ENCODE measurements at regions not wholly inside any gene's neighbourhood (a gene's known extent, or its start where the extent isn't known, plus 50 kb on each side); places are given as distances from the start of the nearest gene placed in this dataset.
"Not testable (repeated sequence)": the region's sequence is repeated elsewhere in the genome, so short reads cannot be mapped to it uniquely, and the experiment has no call there.

DNA sequence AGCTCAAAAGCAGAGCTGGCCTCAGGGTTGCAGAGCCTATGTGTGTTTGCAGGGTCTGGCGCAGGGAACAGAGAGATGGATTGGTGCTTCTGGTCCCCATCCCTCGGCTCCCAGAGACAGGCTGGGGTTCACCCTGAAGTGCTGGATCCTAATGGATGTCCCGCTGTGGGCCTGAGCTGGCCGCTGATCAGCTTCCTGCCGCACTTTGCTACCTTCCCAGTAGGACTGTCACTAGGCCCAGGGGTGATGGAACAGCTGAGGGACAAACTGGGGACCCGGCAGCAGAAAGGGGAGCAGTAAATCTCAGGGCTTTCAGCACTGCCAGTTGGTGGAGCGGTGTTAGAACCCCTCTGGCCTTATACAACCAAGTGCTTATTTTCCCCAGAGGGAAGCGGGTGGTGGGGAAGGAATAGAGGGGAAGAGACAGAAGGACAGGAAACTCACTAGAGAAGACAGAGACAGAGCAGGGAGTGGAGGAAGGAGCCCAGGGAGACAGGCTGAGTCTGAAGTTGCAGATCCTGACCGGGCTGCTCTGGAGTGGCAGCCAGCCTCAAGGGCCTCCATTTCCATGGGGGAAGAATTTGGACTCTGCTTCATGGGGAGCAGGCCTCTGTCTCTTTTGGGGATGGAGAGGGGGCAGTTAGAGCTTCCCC is 78.6 kb downstream of the MRM1 start:
- DNase-seq (no peak), ATAC-seq (no peak)
- H3K36me3 Mint-ChIP-seq (ENCODE audit: low read depth), result no peaks in the 10 kb centered on the region
- intact Hi-C loops (cut with DNase I, micrococcal nuclease), result no loop called here
- no peak overlapping the region for H3K4me3 Mint-ChIP-seq
- peaks cover 18% of the 10 kb centered on the region for H3K4me1 Mint-ChIP-seq
- no peaks in the 10 kb centered on the region for H3K27me3 Mint-ChIP-seq
- no peaks in the 10 kb centered on the region for H3K9me3 Mint-ChIP-seq (ENCODE audit: low read depth)
- CTCF ChIA-PET, result no interaction called here
- H3K27ac Mint-ChIP-seq, result no peak overlapping the region
- POLR2A ChIA-PET, result no interaction called here

DNA sequence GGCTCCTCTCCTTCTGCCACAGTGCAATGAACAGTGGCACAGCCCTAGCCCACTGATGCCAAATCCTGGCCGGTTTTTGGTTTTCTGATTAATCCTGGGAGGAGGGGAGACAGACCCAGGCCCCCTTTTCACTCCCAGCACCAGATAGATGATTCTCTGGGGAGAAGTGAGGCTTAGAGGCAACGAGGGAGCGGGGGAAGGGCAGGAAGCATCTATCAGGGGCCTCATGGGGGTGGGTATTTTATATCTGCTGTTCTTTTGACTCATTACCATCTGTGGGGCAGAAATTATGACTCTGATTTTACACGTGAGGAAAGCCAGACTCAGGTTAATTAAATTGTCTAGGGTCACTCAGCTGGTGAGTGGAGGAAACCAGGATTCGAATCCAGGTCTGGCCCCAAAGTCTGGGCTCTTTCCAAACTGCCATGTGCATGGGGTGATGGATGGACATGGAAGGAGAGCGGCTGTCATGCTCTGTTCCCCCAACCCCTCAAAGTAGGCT is 79.4 kb downstream of the MRM1 start:
- ATAC-seq, result no peak
- peaks cover 9% of the 10 kb centered on the region for H3K4me1 Mint-ChIP-seq
- no peaks in the 10 kb centered on the region for H3K9me3 Mint-ChIP-seq (ENCODE audit: low read depth)
- POLR2A ChIA-PET, result no interaction called here
- CTCF ChIA-PET, result no interaction called here
- intact Hi-C loops (cut with DNase I, micrococcal nuclease), result no loop called here
- no peak overlapping the region for H3K4me3 Mint-ChIP-seq
- no peaks in the 10 kb centered on the region for H3K27me3 Mint-ChIP-seq
- no peaks in the 10 kb centered on the region for H3K36me3 Mint-ChIP-seq (ENCODE audit: low read depth)
- no peak for DNase-seq
- no peak overlapping the region for H3K27ac Mint-ChIP-seq

DNA sequence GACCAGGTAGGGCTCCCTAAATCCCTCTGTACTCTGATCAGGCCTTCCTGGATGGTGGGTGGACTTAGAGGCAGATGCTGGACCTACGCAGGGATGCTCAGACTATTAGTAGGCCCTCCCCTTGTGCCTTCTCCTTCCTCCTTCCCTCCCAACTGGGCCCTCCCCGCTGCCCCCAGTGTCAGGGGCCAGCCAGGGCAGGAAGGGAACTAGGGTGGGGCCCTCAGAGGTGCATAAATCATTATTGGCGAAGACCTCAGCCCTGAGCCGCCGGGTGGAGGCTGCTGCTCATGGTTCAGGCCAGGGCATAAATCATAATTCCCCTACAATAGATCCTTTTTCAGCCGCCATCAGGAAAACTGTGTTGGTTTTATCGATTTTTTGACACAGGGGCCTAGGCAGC is 81.4 kb downstream of the MRM1 start:
- DNase-seq (no peak), ATAC-seq (no peak)
- no peak overlapping the region for H3K27ac Mint-ChIP-seq
- no peaks in the 10 kb centered on the region for H3K36me3 Mint-ChIP-seq (ENCODE audit: low read depth)
- ChIA-PET POLR2A (no interaction called here), CTCF (no interaction called here)
- no peaks in the 10 kb centered on the region for H3K27me3 Mint-ChIP-seq
- intact Hi-C loops (cut with DNase I, micrococcal nuclease), result no loop called here
- no peaks in the 10 kb centered on the region for H3K9me3 Mint-ChIP-seq (ENCODE audit: low read depth)
- H3K4me1 Mint-ChIP-seq, result no peaks in the 10 kb centered on the region
- no peak overlapping the region for H3K4me3 Mint-ChIP-seq

DNA sequence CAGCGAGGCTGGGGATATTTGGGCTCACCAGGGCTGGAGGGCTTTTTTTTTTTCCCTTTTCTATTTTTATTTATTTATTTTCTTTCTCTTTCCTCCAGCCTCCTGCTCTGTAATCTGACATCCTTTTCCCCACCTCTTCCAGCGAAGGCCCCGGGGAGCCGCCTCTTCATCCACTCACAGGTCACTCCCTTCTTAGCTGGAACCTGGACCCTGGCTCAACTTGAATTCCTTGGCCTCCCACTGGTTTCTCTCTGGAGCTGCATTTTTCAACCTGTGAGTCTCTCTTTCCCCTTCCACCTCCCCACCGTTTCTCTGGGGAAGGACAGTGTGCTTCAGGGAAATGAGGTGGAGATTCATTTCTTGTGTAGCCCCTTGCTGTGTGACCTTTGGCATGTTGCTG is 82.0 kb downstream of the MRM1 start:
- no peaks in the 10 kb centered on the region for H3K9me3 Mint-ChIP-seq (ENCODE audit: low read depth)
- H3K27me3 Mint-ChIP-seq, result no peaks in the 10 kb centered on the region
- no peak overlapping the region for H3K4me3 Mint-ChIP-seq
- POLR2A ChIA-PET, result no interaction called here
- intact Hi-C loops (cut with DNase I, micrococcal nuclease), result no loop called here
- CTCF ChIA-PET, result no interaction called here
- H3K36me3 Mint-ChIP-seq (ENCODE audit: low read depth), result no peaks in the 10 kb centered on the region
- ATAC-seq, result no peak
- no peak for DNase-seq
- no peak overlapping the region for H3K27ac Mint-ChIP-seq
- H3K4me1 Mint-ChIP-seq, result no peaks in the 10 kb centered on the region

DNA sequence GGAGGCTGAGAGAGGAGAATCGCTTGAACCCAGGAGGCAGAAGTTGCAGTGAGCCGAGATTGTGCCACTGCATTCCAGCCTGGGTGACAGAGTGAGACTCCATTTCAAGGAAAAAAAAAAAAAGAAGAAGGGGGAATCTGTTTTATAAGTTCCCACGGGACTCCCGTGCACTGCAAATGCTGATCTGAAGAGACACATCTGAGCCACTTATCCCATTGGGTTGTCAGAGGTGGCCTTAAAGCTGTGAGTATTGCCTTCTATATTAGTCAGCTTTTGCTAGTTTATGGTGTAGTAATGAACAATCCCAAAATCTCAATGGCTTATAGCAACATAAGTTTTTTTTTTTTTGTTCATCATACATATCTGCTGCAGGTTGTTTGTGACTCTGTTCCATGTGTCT is 82.8 kb downstream of the MRM1 start:
- Mint-ChIP-seq H3K27me3 (no peaks in the 10 kb centered on the region), H3K27ac (no peak overlapping the region), H3K9me3 (ENCODE audit: low read depth) (no peaks in the 10 kb centered on the region), H3K4me1 (no peaks in the 10 kb centered on the region), H3K36me3 (ENCODE audit: low read depth) (no peaks in the 10 kb centered on the region), H3K4me3 (no peak overlapping the region)
- intact Hi-C loops (cut with DNase I, micrococcal nuclease), result no loop called here
- no peak for DNase-seq
- ChIA-PET CTCF (interaction anchor here (0.6 kb wide), 1 partner anchor 1762 kb away, joined by 3 read pairs; no protein-coding TSS in a partner anchor), POLR2A (no interaction called here)
- ATAC-seq, result no peak

DNA sequence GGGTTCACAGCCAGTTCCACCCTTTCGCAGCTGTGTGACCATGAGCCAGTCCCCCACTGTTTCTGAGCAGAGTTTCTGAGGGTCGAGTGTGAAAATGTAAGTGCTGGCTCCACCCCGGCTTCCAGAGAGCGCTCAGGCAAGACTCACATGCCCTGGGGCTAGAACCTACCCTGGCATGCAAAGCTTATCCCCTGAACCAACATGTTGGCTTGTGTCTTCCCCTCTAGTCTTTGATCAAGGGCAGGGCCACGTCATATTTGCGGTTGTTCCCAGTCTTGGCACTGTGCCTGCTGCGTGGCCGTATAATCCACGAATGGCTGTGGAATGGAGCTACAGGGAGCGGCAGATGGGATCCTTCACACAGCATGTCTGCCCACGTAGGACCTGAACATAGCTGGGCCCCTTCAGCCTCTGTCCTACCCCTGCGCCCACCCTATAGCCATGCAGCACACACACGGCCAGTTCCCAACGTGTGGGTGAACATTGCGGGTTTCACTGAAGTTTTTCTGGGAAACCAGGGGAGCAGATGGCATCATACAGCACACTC is 84.8 kb downstream of the MRM1 start:
- ATAC-seq (no peak), DNase-seq (no peak)
- H3K4me1 Mint-ChIP-seq, result no peaks in the 10 kb centered on the region
- ChIA-PET CTCF (no interaction called here), POLR2A (no interaction called here)
- H3K4me3 Mint-ChIP-seq, result no peak overlapping the region
- no peaks in the 10 kb centered on the region for H3K9me3 Mint-ChIP-seq (ENCODE audit: low read depth)
- no peaks in the 10 kb centered on the region for H3K36me3 Mint-ChIP-seq (ENCODE audit: low read depth)
- intact Hi-C loops (cut with DNase I, micrococcal nuclease), result no loop called here
- no peak overlapping the region for H3K27ac Mint-ChIP-seq
- no peaks in the 10 kb centered on the region for H3K27me3 Mint-ChIP-seq

DNA sequence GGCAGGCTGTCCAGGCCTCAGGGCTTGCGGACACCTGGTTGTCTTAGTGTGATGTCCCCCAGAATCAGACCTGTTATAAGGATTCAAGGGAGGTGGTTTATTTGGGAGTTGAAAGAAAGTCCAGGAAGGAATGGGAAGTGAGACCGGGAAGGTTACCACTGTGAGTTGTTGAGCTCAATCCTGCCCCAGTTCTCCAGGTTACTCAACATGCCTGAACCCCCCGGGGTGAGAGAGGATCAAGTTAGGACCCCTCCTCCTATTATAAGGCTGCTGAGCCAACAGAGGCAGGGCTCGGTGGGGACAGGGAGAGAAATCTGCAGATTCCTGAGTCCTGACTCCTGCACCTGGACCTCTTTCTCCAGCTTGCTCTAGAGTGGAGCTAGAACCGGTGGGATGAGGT is 86.4 kb downstream of the MRM1 start:
- H3K4me1 Mint-ChIP-seq, result no peaks in the 10 kb centered on the region
- CTCF ChIA-PET, result interaction anchor here (0.6 kb wide), 1 partner anchor 24 kb away, joined by 4 read pairs; no protein-coding TSS in a partner anchor
- intact Hi-C loops (cut with DNase I, micrococcal nuclease), result no loop called here
- no peak overlapping the region for H3K27ac Mint-ChIP-seq
- DNase-seq, result no peak
- POLR2A ChIA-PET, result no interaction called here
- H3K27me3 Mint-ChIP-seq, result no peaks in the 10 kb centered on the region
- H3K9me3 Mint-ChIP-seq (ENCODE audit: low read depth), result no peaks in the 10 kb centered on the region
- no peak overlapping the region for H3K4me3 Mint-ChIP-seq
- no peak for ATAC-seq
- no peaks in the 10 kb centered on the region for H3K36me3 Mint-ChIP-seq (ENCODE audit: low read depth)

DNA sequence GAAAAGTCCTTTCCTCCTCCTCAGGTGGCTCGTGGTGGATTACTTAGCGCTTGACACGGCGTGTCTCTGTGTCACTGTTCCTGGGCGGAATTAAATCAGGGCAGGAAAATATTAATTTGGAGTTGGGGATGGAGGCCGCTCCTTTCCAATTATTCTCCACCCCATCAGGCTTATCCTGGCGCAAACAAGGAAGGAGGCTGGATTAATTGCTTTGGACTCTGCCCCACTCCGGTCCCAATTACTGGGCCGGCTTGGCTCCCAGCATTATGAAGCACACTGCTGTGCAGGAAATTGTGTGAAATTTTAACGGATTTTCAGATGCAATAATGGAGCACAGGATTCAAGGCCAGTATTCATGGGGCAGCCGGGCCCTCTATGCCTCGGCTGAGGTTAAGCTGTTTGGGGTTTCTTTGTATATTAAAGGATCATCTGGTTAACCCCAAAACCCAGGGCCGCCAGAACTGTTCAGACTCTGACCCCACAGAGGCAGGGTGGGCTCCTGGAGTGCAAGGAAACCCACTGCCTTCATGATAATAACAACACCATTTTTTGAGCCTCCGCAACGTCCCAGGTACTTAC is 87.8 kb downstream of the MRM1 start:
- ATAC-seq (no peak), DNase-seq (no peak)
- no peaks in the 10 kb centered on the region for H3K4me1 Mint-ChIP-seq
- H3K27me3 Mint-ChIP-seq, result no peaks in the 10 kb centered on the region
- H3K9me3 Mint-ChIP-seq (ENCODE audit: low read depth), result no peaks in the 10 kb centered on the region
- POLR2A ChIA-PET, result no interaction called here
- intact Hi-C loops (cut with DNase I, micrococcal nuclease), result no loop called here
- no peaks in the 10 kb centered on the region for H3K36me3 Mint-ChIP-seq (ENCODE audit: low read depth)
- no peak overlapping the region for H3K27ac Mint-ChIP-seq
- CTCF ChIA-PET, result interaction anchor here (0.6 kb wide), 1 partner anchor 84 kb away, joined by 3 read pairs; no protein-coding TSS in a partner anchor
- H3K4me3 Mint-ChIP-seq, result no peak overlapping the region

DNA sequence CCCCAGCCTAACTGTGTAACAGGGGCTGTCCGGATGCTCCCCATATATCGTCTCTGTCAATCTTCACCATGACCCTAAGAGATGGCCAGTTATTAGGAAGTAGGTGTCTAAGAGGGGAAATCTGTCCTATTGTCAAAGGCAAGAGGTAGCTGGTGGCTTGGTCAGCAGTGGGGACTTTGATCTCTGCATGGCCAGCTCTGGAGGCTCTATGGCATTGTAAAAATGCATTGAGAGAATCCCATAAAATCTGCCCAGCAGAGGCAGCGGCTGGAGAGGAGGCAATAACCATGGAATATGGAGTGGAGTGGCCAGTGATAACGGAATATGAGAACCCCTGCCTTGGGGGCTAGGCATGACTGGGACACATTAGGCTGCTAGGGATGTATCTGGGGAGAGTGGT is 88.8 kb downstream of the MRM1 start:
- Mint-ChIP-seq H3K27ac (no peak overlapping the region), H3K36me3 (ENCODE audit: low read depth) (no peaks in the 10 kb centered on the region), H3K9me3 (ENCODE audit: low read depth) (no peaks in the 10 kb centered on the region), H3K4me3 (no peak overlapping the region), H3K4me1 (no peaks in the 10 kb centered on the region), H3K27me3 (peaks cover 4% of the 10 kb centered on the region)
- no peak for ATAC-seq
- CTCF ChIA-PET, result interaction anchor here (0.8 kb wide), 1 partner anchor 57 kb away, joined by 4 read pairs; no protein-coding TSS in a partner anchor
- POLR2A ChIA-PET, result no interaction called here
- no peak for DNase-seq
- intact Hi-C loops (cut with DNase I, micrococcal nuclease), result no loop called here

DNA sequence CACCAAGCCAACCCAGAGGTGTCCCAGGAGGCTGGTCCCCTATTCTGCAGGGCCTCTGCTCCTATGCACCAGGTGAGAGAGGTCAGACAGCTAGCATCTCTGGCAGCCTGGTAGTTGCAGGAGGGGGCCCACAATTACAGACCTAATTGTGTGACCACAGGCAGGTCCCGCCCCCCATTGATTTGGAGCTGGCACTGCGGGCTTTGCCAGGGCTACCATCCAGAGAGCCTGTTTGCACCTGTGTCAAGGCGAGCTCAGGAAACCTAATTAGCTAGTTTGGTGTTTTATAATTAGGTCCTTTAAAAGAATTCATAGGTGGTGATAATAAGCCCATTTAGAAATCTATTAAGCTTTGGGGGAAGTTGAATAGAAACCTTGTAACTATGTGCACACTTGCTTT is 90.2 kb downstream of the MRM1 start:
- DNase-seq (no peak), ATAC-seq (no peak)
- Mint-ChIP-seq H3K4me1 (no peaks in the 10 kb centered on the region), H3K36me3 (ENCODE audit: low read depth) (no peaks in the 10 kb centered on the region), H3K9me3 (ENCODE audit: low read depth) (no peaks in the 10 kb centered on the region), H3K27me3 (peaks cover 4% of the 10 kb centered on the region), H3K27ac (no peak overlapping the region), H3K4me3 (no peak overlapping the region)
- intact Hi-C loops (cut with DNase I, micrococcal nuclease), result no loop called here
- CTCF ChIA-PET, result no interaction called here
- POLR2A ChIA-PET, result no interaction called here

DNA sequence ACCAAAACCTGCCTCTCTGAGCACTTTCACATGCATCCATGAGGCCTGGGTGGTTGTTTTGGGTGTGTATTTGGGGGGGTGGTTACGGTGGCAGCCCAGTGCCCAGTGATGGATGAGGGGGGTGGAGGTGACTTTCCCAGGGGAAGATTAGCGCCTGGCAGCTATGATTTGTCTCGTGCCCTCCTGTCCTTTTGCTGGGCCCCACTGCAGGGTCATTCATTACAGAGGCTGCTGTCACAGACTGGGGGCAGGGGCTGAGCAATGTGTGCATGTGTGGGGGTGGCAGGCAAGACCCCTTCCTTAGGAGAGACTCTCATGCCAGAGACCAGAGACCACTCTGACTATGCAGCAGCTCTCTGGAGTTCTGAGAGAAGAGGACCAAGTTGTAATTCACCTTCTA is 93.7 kb downstream of the MRM1 start:
- DNase-seq (no peak), ATAC-seq (no peak)
- no peak overlapping the region for H3K27ac Mint-ChIP-seq
- intact Hi-C loops (cut with DNase I, micrococcal nuclease), result no loop called here
- H3K4me3 Mint-ChIP-seq, result no peak overlapping the region
- H3K36me3 Mint-ChIP-seq (ENCODE audit: low read depth), result no peaks in the 10 kb centered on the region
- no peaks in the 10 kb centered on the region for H3K9me3 Mint-ChIP-seq (ENCODE audit: low read depth)
- ChIA-PET CTCF (no interaction called here), POLR2A (no interaction called here)
- H3K27me3 Mint-ChIP-seq, result peaks cover 13% of the 10 kb centered on the region
- no peaks in the 10 kb centered on the region for H3K4me1 Mint-ChIP-seq

DNA sequence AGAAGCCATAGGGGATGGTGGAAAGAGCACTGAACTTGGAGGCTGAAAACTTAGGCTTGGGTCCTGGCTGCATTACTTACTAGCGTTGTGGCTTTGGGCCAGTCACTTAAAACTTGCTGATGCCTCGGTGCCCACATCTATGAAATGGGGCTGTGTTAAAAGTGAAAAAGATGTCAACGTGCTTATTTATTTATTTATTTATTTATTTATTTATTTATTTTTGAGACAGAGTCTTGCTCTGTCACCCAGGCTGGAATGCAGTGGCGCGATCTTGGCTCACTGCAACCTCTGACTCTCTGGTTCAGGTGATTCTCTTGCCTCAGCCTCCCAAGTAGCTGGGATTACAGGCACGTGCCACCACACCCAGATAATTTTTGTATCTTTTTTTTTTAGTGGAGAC is 94.3 kb downstream of the MRM1 start:
- H3K4me1 Mint-ChIP-seq; H3K36me3 Mint-ChIP-seq (ENCODE audit: low read depth); CTCF ChIA-PET; H3K9me3 Mint-ChIP-seq (ENCODE audit: low read depth); H3K27ac Mint-ChIP-seq; POLR2A ChIA-PET; intact Hi-C loops (cut with DNase I, micrococcal nuclease); ATAC-seq; H3K4me3 Mint-ChIP-seq; DNase-seq: not testable (repeated sequence)
- peaks cover 17% of the 10 kb centered on the region for H3K27me3 Mint-ChIP-seq

Measured in activated CD4-positive, alpha-beta T cell treated with anti-CD3 and anti-CD28 coated beads for 36 hours (primary cell).